Breast epithelium (tissue), 4 donors: ENCODE measurements at regions not wholly inside any gene's neighbourhood (a gene's known extent, or its start where the extent isn't known, plus 50 kb on each side); places are given as distances from the start of the nearest gene placed in this dataset.
"Not testable (repeated sequence)": the region's sequence is repeated elsewhere in the genome, so short reads cannot be mapped to it uniquely, and the experiment has no call there.

ENCODE experiments used
- DNase-seq, 2 donors: peaks; one replicate each; pipeline ENCODE4 v3.0.0-alpha.2; 2019; ENCODE audit warnings: low spot score in 2 of 2
- H3K27ac ChIP-seq, 2 donors: fragments of 200-600 bp; sonication (generic) in 1 of 2; one replicate each; pipeline ENCODE4 v1.5.1; 2016 to 2019; ENCODE audit warnings: mild to moderate bottlenecking in 1 of 2
- H3K27me3 ChIP-seq, 2 donors: fragments of 200-600 bp; sonication (generic) in 1 of 2; one replicate each; pipeline versions ENCODE4 v1.5.1 to v1.6.0; 2017 to 2019; ENCODE audit warnings: control low read depth in 1 of 2, mild to moderate bottlenecking in 1 of 2
- H3K36me3 ChIP-seq: fragments of 200-600 bp; one replicate; pipeline ENCODE4 v1.5.1; 2019
- H3K4me1 ChIP-seq, 2 donors: fragments of 200-600 bp; sonication (generic); one replicate each; pipeline ENCODE4 v1.5.1; 2016 to 2019; ENCODE audit warnings: control low read depth in 1 of 2
- H3K4me3 ChIP-seq, 3 donors: fragments of 200-600 bp; sonication (generic); 1 replicate in 2 of 3; 2 replicates in 1 of 3; pipeline ENCODE4 v1.5.1; 2016 to 2019; ENCODE audit warnings: mild to moderate bottlenecking in 3 of 3, moderate library complexity in 2 of 3
- H3K9me3 ChIP-seq, 2 donors: fragments of 200-600 bp; sonication (generic) in 1 of 2; one replicate each; pipeline ENCODE4 v1.5.1; 2016 to 2019; ENCODE audit warnings: control low read depth in 1 of 2
- POLR2A ChIP-seq: fragments of 450-650 bp; IDR thresholded peaks from one replicate; pipeline ENCODE4 v1.6.1; 2016; ENCODE audit warnings: antibody characterized with exemption, mild to moderate bottlenecking, moderate library complexity
- POLR2AphosphoS5 ChIP-seq, 3 donors: sonication (generic); formaldehyde crosslinking; IDR thresholded peaks; one replicate each; pipeline ENCODE4 v1.6.1; 2017; ENCODE audit warnings: antibody characterized with exemption in 3 of 3
- intact Hi-C: fragments of 100-400 bp; cut with DNase I; formaldehyde crosslinking; loops from one replicate; pipeline ENCODE4 v1.15.1; 2023; ENCODE audit warnings: low total_unique reads
- TF ChIP-seq, protein P1 (sequence below), 3 donors: fragments of 450-650 bp; IDR thresholded peaks; one replicate each; pipeline ENCODE4 v1.5.1; 2016 to 2017; ENCODE audit warnings: antibody characterized with exemption in 3 of 3, mild to moderate bottlenecking in 3 of 3, moderate library complexity in 3 of 3

- Histone ChIP-seq H3K27ac (no peak overlapping the region), H3K36me3 (no peaks in the 10 kb centered on the region), H3K27me3 (no peaks in the 10 kb centered on the region), H3K4me1 (no peaks in the 10 kb centered on the region), H3K4me3 (no peak overlapping the region), H3K9me3 (peaks cover 0 to 3% of the 10 kb centered on the region in 2 donors)
- intact Hi-C loops = no loop called here
- no peak for DNase-seq
- TF ChIP-seq POLR2A = no peak
These were observed 148.2 kb upstream of the LRIG1 start for GRCh38 chr3:66648975-66649374.

DNA sequence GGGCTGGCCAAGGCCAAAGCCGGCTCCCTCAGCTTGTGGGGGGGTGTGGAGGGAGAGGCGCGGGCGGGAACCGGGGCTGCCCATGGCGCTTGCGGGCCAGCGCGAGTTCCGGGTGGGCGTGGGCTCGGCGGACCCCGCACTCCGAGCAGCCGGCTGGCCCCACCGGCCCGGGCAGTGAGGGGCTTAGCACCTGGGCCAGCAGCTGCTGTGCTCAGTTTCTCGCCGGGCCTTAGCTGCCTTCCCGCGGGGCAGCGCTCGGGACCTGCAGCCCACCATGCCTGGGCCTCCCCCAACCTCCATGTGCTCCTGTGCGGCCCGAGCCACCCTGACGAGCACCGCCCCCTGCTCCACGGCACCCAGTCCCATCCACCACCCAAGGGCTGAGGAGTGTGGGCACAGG, 150.7 kb upstream of the LRIG1 start:
- intact Hi-C loops, H3K27me3 ChIP-seq, H3K9me3 ChIP-seq, H3K27ac ChIP-seq, H3K4me1 ChIP-seq, DNase-seq, H3K36me3 ChIP-seq, H3K4me3 ChIP-seq: not testable (repeated sequence)

DNA sequence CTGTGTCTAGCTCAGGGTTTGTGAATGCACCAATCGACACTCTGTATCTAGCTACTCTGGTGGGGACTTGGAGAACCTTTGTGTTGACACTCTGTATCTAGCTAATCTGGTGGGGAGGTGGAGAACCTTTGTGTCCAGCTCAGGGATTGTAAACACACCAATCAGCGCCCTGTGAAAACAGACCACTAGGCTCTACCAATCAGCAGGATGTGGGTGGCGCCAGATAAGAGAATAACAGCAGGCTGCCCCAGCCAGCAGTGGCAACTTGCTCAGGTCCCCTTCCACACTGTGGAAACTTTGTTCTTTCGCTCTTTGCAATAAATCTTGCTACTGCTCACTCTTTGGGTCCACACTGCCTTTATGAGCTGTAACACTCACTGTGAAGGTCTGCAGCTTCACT, 151.3 kb upstream of the LRIG1 start:
- H3K4me3 ChIP-seq, H3K27ac ChIP-seq, H3K36me3 ChIP-seq, H3K27me3 ChIP-seq, H3K4me1 ChIP-seq, H3K9me3 ChIP-seq, intact Hi-C loops, DNase-seq: not testable (repeated sequence)

DNA sequence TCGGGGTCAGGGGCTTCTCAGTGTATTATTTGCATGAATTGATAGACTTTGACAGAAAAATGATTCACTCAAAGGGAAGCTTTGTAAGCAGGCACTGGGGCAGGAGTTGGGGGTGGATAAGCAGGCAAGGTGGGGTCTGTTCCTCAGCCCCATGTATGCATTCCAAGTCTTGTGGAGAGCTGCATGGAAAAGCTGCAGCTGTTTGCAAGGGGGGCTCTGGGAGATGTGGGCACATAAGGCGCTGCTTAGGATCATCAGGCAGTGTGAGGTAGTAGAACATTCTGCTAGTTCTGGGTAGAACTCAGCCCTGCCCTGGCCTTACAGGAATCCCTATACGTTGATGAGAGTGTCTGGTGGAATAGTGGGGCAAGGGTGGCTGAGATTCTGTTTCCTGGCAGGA, 154.2 kb upstream of the LRIG1 start:
- no peaks in the 10 kb centered on the region for H3K27me3 ChIP-seq
- TF ChIP-seq POLR2AphosphoS5 (IDR thresholded peaks at IDR 0.05) (no peak), POLR2A (no peak)
- TF ChIP-seq, protein P1, sequence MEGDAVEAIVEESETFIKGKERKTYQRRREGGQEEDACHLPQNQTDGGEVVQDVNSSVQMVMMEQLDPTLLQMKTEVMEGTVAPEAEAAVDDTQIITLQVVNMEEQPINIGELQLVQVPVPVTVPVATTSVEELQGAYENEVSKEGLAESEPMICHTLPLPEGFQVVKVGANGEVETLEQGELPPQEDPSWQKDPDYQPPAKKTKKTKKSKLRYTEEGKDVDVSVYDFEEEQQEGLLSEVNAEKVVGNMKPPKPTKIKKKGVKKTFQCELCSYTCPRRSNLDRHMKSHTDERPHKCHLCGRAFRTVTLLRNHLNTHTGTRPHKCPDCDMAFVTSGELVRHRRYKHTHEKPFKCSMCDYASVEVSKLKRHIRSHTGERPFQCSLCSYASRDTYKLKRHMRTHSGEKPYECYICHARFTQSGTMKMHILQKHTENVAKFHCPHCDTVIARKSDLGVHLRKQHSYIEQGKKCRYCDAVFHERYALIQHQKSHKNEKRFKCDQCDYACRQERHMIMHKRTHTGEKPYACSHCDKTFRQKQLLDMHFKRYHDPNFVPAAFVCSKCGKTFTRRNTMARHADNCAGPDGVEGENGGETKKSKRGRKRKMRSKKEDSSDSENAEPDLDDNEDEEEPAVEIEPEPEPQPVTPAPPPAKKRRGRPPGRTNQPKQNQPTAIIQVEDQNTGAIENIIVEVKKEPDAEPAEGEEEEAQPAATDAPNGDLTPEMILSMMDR (IDR thresholded peaks at IDR 0.05) = no peak
- no peaks in the 10 kb centered on the region for H3K4me1 ChIP-seq
- no peaks in the 10 kb centered on the region for H3K9me3 ChIP-seq
- H3K4me3 ChIP-seq = no peak overlapping the region
- intact Hi-C loops = no loop called here
- DNase-seq = no peak
- H3K27ac ChIP-seq = peak overlapping the region in 1 of 2 donors; percentile 43
- no peaks in the 10 kb centered on the region for H3K36me3 ChIP-seq

GRCh38 chr3:66655671-66656070, 154.8 kb upstream of the LRIG1 start:
- Histone ChIP-seq H3K27ac (peak overlapping the region; percentile 22 to 43), H3K4me1 (no peaks in the 10 kb centered on the region), H3K27me3 (no peaks in the 10 kb centered on the region), H3K9me3 (no peaks in the 10 kb centered on the region), H3K36me3 (no peaks in the 10 kb centered on the region), H3K4me3 (no peak overlapping the region)
- no peak for DNase-seq
- intact Hi-C loops = no loop called here
- TF ChIP-seq POLR2AphosphoS5 (IDR thresholded peaks at IDR 0.05) = no peak
- no peak for TF ChIP-seq POLR2A
- TF ChIP-seq, protein P1 (IDR thresholded peaks at IDR 0.05) = no peak

- Histone ChIP-seq H3K9me3 (no peaks in the 10 kb centered on the region), H3K4me3 (no peak overlapping the region), H3K36me3 (no peaks in the 10 kb centered on the region), H3K4me1 (no peaks in the 10 kb centered on the region), H3K27me3 (no peaks in the 10 kb centered on the region), H3K27ac (peak overlapping the region in 1 of 2 donors; percentile 22)
- DNase-seq = no peak
- TF ChIP-seq POLR2AphosphoS5 (IDR thresholded peaks at IDR 0.05) (no peak), POLR2A (no peak)
- TF ChIP-seq, protein P1 (IDR thresholded peaks at IDR 0.05) = no peak
- intact Hi-C loops = no loop called here
These were observed 155.8 kb upstream of the LRIG1 start for GRCh38 chr3:66656609-66657008.

GRCh38 chr3:66659056-66659455, 158.2 kb upstream of the LRIG1 start:
- no peak for TF ChIP-seq POLR2A
- TF ChIP-seq, protein P1 (IDR thresholded peaks at IDR 0.05) = no peak
- TF ChIP-seq POLR2AphosphoS5 (IDR thresholded peaks at IDR 0.05) = no peak
- intact Hi-C loops = no loop called here
- DNase-seq = no peak
- no peak overlapping the region for H3K4me3 ChIP-seq
- no peaks in the 10 kb centered on the region for H3K27me3 ChIP-seq
- no peaks in the 10 kb centered on the region for H3K9me3 ChIP-seq
- H3K36me3 ChIP-seq = no peaks in the 10 kb centered on the region
- no peaks in the 10 kb centered on the region for H3K4me1 ChIP-seq
- no peak overlapping the region for H3K27ac ChIP-seq
